SU-DHL-6 (cell line): ENCODE measurements at regions not wholly inside any gene's neighbourhood (a gene's known extent, or its start where the extent isn't known, plus 50 kb on each side); places are given as distances from the start of the nearest gene placed in this dataset.

Source experiments
- H2AFZ ChIP-seq: fragments of 200-600 bp; sonication (generic); 2 replicates; pipeline ENCODE4 v1.6.1; 2014; ENCODE audit warnings: low read depth, mild to moderate bottlenecking, moderate library complexity, mixed read lengths, antibody characterized with exemption, low read length; ENCODE audit not compliant: severe bottlenecking
- H3F3A ChIP-seq: fragments of 200-600 bp; shearing (Covaris generic); 2 replicates; pipeline ENCODE4 v1.6.0; 2016; ENCODE audit warnings: antibody characterized with exemption, mild to moderate bottlenecking; ENCODE audit not compliant: insufficient read depth
- H3K27ac ChIP-seq: fragments of 200-600 bp; sonication (generic); 2 replicates; pipeline ENCODE4 v1.5.1; 2016; ENCODE audit warnings: low read depth, mild to moderate bottlenecking, low read length, moderate library complexity, mixed read lengths
- H3K27me3 ChIP-seq: fragments of 200-600 bp; sonication (generic), shearing (Covaris generic); 2 replicates; pipeline ENCODE4 v1.6.0; 2014; ENCODE audit warnings: mild to moderate bottlenecking, low read length
- H3K36me3 ChIP-seq: fragments of 200-600 bp; sonication (generic); 2 replicates; pipeline ENCODE4 v1.6.1; 2014; ENCODE audit warnings: mild to moderate bottlenecking, low read length, mixed read lengths
- H3K4me2 ChIP-seq: fragments of 300-600, 200-600 bp; shearing (Covaris generic), sonication (generic); 2 replicates; pipeline ENCODE4 v1.6.0; 2014; ENCODE audit warnings: low read length, low read depth, mild to moderate bottlenecking; ENCODE audit not compliant: poor library complexity, severe bottlenecking
- H3K4me3 ChIP-seq: fragments of 200-600 bp; sonication (generic); 2 replicates; pipeline ENCODE4 v1.5.1; 2014; ENCODE audit warnings: antibody characterized with exemption, low read length, mild to moderate bottlenecking, mixed read lengths; ENCODE audit not compliant: insufficient read depth, poor library complexity, severe bottlenecking
- H3K79me2 ChIP-seq: fragments of 200-600 bp; sonication (generic); 2 replicates; pipeline ENCODE4 v1.6.1; 2014; ENCODE audit warnings: mild to moderate bottlenecking, low read length, moderate library complexity; ENCODE audit not compliant: insufficient read depth
- H3K9ac ChIP-seq: fragments of 200-600 bp; sonication (generic); 2 replicates; pipeline ENCODE4 v1.7.0; 2014; ENCODE audit warnings: mild to moderate bottlenecking, low read length
- H3K9me2 ChIP-seq: fragments of 200-600 bp; sonication (generic); replicated peaks from 2 replicates; pipeline ENCODE4 v1.6.1; 2014; ENCODE audit warnings: low read length; ENCODE audit not compliant: insufficient read depth
- H3K9me3 ChIP-seq: fragments of 200-600 bp; sonication (generic); 2 replicates; pipeline ENCODE4 v1.6.1; 2014; ENCODE audit warnings: low read length, mixed read lengths; ENCODE audit not compliant: insufficient read depth
- H4K20me1 ChIP-seq: fragments of 200-600 bp; sonication (generic); 2 replicates; pipeline ENCODE4 v1.6.1; 2014; ENCODE audit warnings: low read depth, mild to moderate bottlenecking, antibody characterized with exemption, low read length, moderate library complexity, mixed read lengths
- EZH2phosphoT487 ChIP-seq: fragments of 200-600 bp; sonication (generic), shearing (Covaris generic); conservative IDR thresholded peaks from 2 replicates; pipeline ENCODE4 v1.6.1; 2018; ENCODE audit warnings: mild to moderate bottlenecking, antibody characterized with exemption, low read length, moderate library complexity, mixed read lengths
- TF ChIP-seq, protein P1 (sequence below): fragments of 200-600 bp; sonication (generic); IDR thresholded peaks from one replicate; pipeline ENCODE4 v1.5.1; 2017; ENCODE audit warnings: antibody characterized with exemption, mild to moderate bottlenecking, low read length, moderate library complexity; ENCODE audit not compliant: insufficient read depth, poor library complexity, severe bottlenecking

GRCh38 chr4:14827111-14827510 lies 175.2 kb upstream of the CPEB2 start:
- Histone ChIP-seq H3K36me3 (no peaks in the 10 kb centered on the region), H3K4me2 (no peak overlapping the region), H2AFZ (no peak overlapping the region), H3K9ac (no peak overlapping the region), H3F3A (no peaks in the 10 kb centered on the region), H3K27ac (no peak overlapping the region), H3K4me3 (no peak overlapping the region), H3K27me3 (no peaks in the 10 kb centered on the region), H3K9me3 (no peaks in the 10 kb centered on the region), H3K9me2 (no peaks in the 10 kb centered on the region), H3K79me2 (no peaks in the 10 kb centered on the region), H4K20me1 (no peaks in the 10 kb centered on the region)
- TF ChIP-seq EZH2phosphoT487, result no peak
- TF ChIP-seq, protein P1, sequence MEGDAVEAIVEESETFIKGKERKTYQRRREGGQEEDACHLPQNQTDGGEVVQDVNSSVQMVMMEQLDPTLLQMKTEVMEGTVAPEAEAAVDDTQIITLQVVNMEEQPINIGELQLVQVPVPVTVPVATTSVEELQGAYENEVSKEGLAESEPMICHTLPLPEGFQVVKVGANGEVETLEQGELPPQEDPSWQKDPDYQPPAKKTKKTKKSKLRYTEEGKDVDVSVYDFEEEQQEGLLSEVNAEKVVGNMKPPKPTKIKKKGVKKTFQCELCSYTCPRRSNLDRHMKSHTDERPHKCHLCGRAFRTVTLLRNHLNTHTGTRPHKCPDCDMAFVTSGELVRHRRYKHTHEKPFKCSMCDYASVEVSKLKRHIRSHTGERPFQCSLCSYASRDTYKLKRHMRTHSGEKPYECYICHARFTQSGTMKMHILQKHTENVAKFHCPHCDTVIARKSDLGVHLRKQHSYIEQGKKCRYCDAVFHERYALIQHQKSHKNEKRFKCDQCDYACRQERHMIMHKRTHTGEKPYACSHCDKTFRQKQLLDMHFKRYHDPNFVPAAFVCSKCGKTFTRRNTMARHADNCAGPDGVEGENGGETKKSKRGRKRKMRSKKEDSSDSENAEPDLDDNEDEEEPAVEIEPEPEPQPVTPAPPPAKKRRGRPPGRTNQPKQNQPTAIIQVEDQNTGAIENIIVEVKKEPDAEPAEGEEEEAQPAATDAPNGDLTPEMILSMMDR, result no peak

DNA sequence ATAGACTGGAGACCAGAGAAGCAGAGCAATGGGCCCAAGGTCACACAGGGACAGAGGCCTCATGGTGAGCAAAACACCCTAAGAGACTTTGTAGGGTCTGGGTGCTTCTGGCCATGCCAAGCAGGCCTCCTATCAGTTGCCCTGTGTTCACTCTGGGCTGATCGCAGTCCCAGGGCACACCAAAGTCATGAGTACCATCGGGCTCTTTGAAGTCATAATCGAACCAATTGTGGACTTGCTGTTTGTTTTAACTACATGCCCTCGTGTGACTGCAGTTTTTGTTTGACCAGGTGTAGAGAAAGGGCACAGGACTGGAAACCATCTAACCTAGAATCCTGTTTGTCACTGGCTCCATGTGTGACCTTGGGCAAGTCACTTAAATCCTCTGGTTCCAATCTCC lies 172.5 kb upstream of the CPEB2 start:
- H3F3A ChIP-seq, result no peaks in the 10 kb centered on the region
- H3K4me3 ChIP-seq, result no peak overlapping the region
- H3K27me3 ChIP-seq, result no peaks in the 10 kb centered on the region
- no peaks in the 10 kb centered on the region for H3K79me2 ChIP-seq
- H3K9me3 ChIP-seq, result no peaks in the 10 kb centered on the region
- H3K27ac ChIP-seq, result no peak overlapping the region
- H2AFZ ChIP-seq, result no peak overlapping the region
- H3K36me3 ChIP-seq, result no peaks in the 10 kb centered on the region
- H3K9me2 ChIP-seq, result no peaks in the 10 kb centered on the region
- TF ChIP-seq EZH2phosphoT487, result no peak
- TF ChIP-seq, protein P1, result no peak
- H3K9ac ChIP-seq, result no peak overlapping the region
- H3K4me2 ChIP-seq, result no peak overlapping the region
- H4K20me1 ChIP-seq, result no peaks in the 10 kb centered on the region

GRCh38 chr4:14831416-14831815 lies 170.9 kb upstream of the CPEB2 start:
- Histone ChIP-seq H3F3A (no peaks in the 10 kb centered on the region), H3K27ac (no peak overlapping the region), H3K9me2 (no peaks in the 10 kb centered on the region), H3K79me2 (no peaks in the 10 kb centered on the region), H3K9me3 (no peaks in the 10 kb centered on the region), H4K20me1 (no peaks in the 10 kb centered on the region), H3K4me2 (no peak overlapping the region), H2AFZ (no peak overlapping the region), H3K9ac (no peak overlapping the region), H3K27me3 (no peaks in the 10 kb centered on the region), H3K4me3 (no peak overlapping the region), H3K36me3 (no peaks in the 10 kb centered on the region)
- no peak for TF ChIP-seq EZH2phosphoT487
- TF ChIP-seq, protein P1, result no peak
